PC-3 (cell line): ENCODE measurements at regions not wholly inside any gene's neighbourhood (a gene's known extent, or its start where the extent isn't known, plus 50 kb on each side); places are given as distances from the start of the nearest gene placed in this dataset.

Experiments
- ATAC-seq: fragments of 200-7000 bp; cut with Tn5 transposase; 2 replicates; pipeline ENCODE4 v1.9.1; 2020; ENCODE audit warnings: mild to moderate bottlenecking, moderate library complexity
- BruUV-seq: library from RNA; stranded (reverse); fragments of 400-500 nt; replicated peaks from 2 replicates; lab custom pipeline; 2021; lab: Mats Ljungman, UMichigan
- CTCF ChIA-PET: fragments of 300-600 bp; sonication (Branson Sonifier 250); formaldehyde crosslinking; loops from one replicate; lab custom pipeline; 2022; ENCODE audit warnings: antibody characterized with exemption; lab: Charles Lee
- POLR2A ChIA-PET: fragments of 300-600 bp; sonication (Branson Sonifier 250); formaldehyde crosslinking; loops from one replicate; lab custom pipeline; 2022; ENCODE audit warnings: antibody characterized with exemption; ENCODE audit not compliant: unreplicated experiment; lab: Charles Lee
- DNase-seq: peaks from one replicate; pipeline ENCODE4 v3.0.0-alpha.2; 2015
- H2AFZ ChIP-seq: fragments of 300-600 bp; sonication (generic); 2 replicates; pipeline ENCODE4 v1.6.0; 2016; ENCODE audit warnings: antibody characterized with exemption, low read length
- H3F3A ChIP-seq: fragments of 300-600 bp; sonication (generic); one replicate; pipeline ENCODE4 v1.6.0; 2017; ENCODE audit warnings: antibody characterized with exemption, low read length, control low read depth, mild to moderate bottlenecking; ENCODE audit not compliant: unreplicated experiment
- H3K27ac ChIP-seq: fragments of 300-600 bp; sonication (generic); 2 replicates; pipeline ENCODE4 v1.5.1; 2016; ENCODE audit warnings: mild to moderate bottlenecking, low read length
- H3K27me3 ChIP-seq: fragments of 300-600 bp; sonication (generic); 2 replicates; pipeline ENCODE4 v1.6.1; 2016; ENCODE audit warnings: low read length, mixed read lengths
- H3K36me3 ChIP-seq: fragments of 300-600 bp; sonication (generic); 2 replicates; pipeline ENCODE4 v1.6.1; 2016; ENCODE audit warnings: low read depth, mixed run types, low read length, mixed read lengths
- H3K4me1 ChIP-seq: fragments of 300-600 bp; sonication (generic); 2 replicates; pipeline ENCODE4 v1.5.1; 2016; ENCODE audit warnings: low read length; ENCODE audit not compliant: insufficient read depth
- H3K4me2 ChIP-seq: fragments of 300-600 bp; sonication (generic); 2 replicates; pipeline ENCODE4 v1.6.0; 2016; ENCODE audit warnings: low read length
- H3K4me3 ChIP-seq: fragments of 300-600 bp; sonication (generic); 2 replicates; pipeline ENCODE4 v1.5.1; 2016; ENCODE audit warnings: mild to moderate bottlenecking, low read length, mixed read lengths
- H3K79me2 ChIP-seq: fragments of 300-600 bp; sonication (generic); 2 replicates; pipeline ENCODE4 v1.6.1; 2017; ENCODE audit warnings: low read length, mixed read lengths
- H3K9ac ChIP-seq: fragments of 300-600 bp; sonication (generic); 2 replicates; pipeline ENCODE4 v1.6.0; 2016; ENCODE audit warnings: mild to moderate bottlenecking, low read length
- H3K9me2 ChIP-seq: fragments of 300-600 bp; sonication (generic); replicated peaks from 2 replicates; pipeline ENCODE4 v1.6.1; 2016; ENCODE audit warnings: mixed run types, low read length, mixed read lengths
- H3K9me3 ChIP-seq: fragments of 300-600 bp; sonication (generic); 2 replicates; pipeline ENCODE4 v1.6.1; 2016; ENCODE audit warnings: low read length, mixed read lengths
- H4K20me1 ChIP-seq: fragments of 300-600 bp; sonication (generic); 2 replicates; pipeline ENCODE4 v1.6.1; 2016; ENCODE audit warnings: low read length, mixed read lengths
- CTCF ChIP-seq: fragments of 300-600 bp; sonication (generic); conservative IDR thresholded peaks from 2 replicates; pipeline ENCODE4 v1.5.1; 2017; ENCODE audit warnings: antibody characterized with exemption, low read depth, mild to moderate bottlenecking, low read length
- EZH2 ChIP-seq: fragments of 300-600 bp; sonication (generic); IDR thresholded peaks from one replicate; pipeline ENCODE4 v1.6.1; 2017; ENCODE audit warnings: antibody characterized with exemption, mild to moderate bottlenecking, low read length; ENCODE audit not compliant: unreplicated experiment
- EZH2phosphoT487 ChIP-seq: fragments of 300-600 bp; sonication (generic); IDR thresholded peaks from 2 replicates; pipeline ENCODE4 v1.6.1; 2018; ENCODE audit warnings: mild to moderate bottlenecking, antibody characterized with exemption, low read length, borderline replicate concordance
- intact Hi-C: fragments of 100-400 bp; cut with micrococcal nuclease; formaldehyde crosslinking; loops from 2 replicates; pipeline ENCODE4 v1.9.0; 2023

GRCh38 chr15:95394186-95395067 is 936.1 kb upstream of the NR2F2 start:
- H3K79me2 ChIP-seq, result no peaks in the 10 kb centered on the region
- H3K4me2 ChIP-seq, result no peak overlapping the region
- no peak overlapping the region for H3K9ac ChIP-seq
- H2AFZ ChIP-seq, result no peak overlapping the region
- H3K9me3 ChIP-seq, result no peaks in the 10 kb centered on the region
- H3K4me3 ChIP-seq, result no peak overlapping the region
- TF ChIP-seq EZH2, result no peak
- TF ChIP-seq CTCF, result no peak
- TF ChIP-seq EZH2phosphoT487, result no peak
- H4K20me1 ChIP-seq, result no peaks in the 10 kb centered on the region
- no peak for ATAC-seq
- no peaks in the 10 kb centered on the region for H3F3A ChIP-seq
- no TSS peak for BruUV-seq
- CTCF ChIA-PET, result no interaction called here
- POLR2A ChIA-PET, result no interaction called here
- H3K27ac ChIP-seq, result no peak overlapping the region
- DNase-seq, result no peak
- H3K9me2 ChIP-seq, result no peaks in the 10 kb centered on the region
- no peaks in the 10 kb centered on the region for H3K27me3 ChIP-seq
- no peaks in the 10 kb centered on the region for H3K4me1 ChIP-seq
- intact Hi-C loops, result no loop called here
- H3K36me3 ChIP-seq, result no peaks in the 10 kb centered on the region

- no peaks in the 10 kb centered on the region for H3K79me2 ChIP-seq
- H4K20me1 ChIP-seq, result no peaks in the 10 kb centered on the region
- intact Hi-C loops, result no loop called here
- POLR2A ChIA-PET, result no interaction called here
- ATAC-seq, result no peak
- no peak overlapping the region for H3K4me3 ChIP-seq
- H3K9me3 ChIP-seq, result no peaks in the 10 kb centered on the region
- no peaks in the 10 kb centered on the region for H3K27me3 ChIP-seq
- BruUV-seq, result no TSS peak
- no peak for DNase-seq
- H3K4me2 ChIP-seq, result no peak overlapping the region
- CTCF ChIA-PET, result no interaction called here
- H2AFZ ChIP-seq, result no peak overlapping the region
- no peaks in the 10 kb centered on the region for H3K36me3 ChIP-seq
- no peaks in the 10 kb centered on the region for H3K4me1 ChIP-seq
- TF ChIP-seq CTCF (no peak), EZH2phosphoT487 (no peak), EZH2 (no peak)
- no peak overlapping the region for H3K27ac ChIP-seq
- H3K9ac ChIP-seq, result no peak overlapping the region
- no peaks in the 10 kb centered on the region for H3F3A ChIP-seq
- H3K9me2 ChIP-seq, result no peaks in the 10 kb centered on the region
Measured at GRCh38 chr15:95400428-95400827, 930.1 kb upstream of the NR2F2 start.

- no peak for ATAC-seq
- no peak overlapping the region for H3K4me3 ChIP-seq
- no peak for DNase-seq
- H3K9ac ChIP-seq, result no peak overlapping the region
- intact Hi-C loops, result no loop called here
- H3K79me2 ChIP-seq, result no peaks in the 10 kb centered on the region
- no peaks in the 10 kb centered on the region for H3K36me3 ChIP-seq
- H3K27ac ChIP-seq, result no peak overlapping the region
- H3K4me1 ChIP-seq, result no peaks in the 10 kb centered on the region
- H4K20me1 ChIP-seq, result no peaks in the 10 kb centered on the region
- POLR2A ChIA-PET, result no interaction called here
- no peaks in the 10 kb centered on the region for H3K9me3 ChIP-seq
- H3K27me3 ChIP-seq, result no peaks in the 10 kb centered on the region
- H3K9me2 ChIP-seq, result no peaks in the 10 kb centered on the region
- H2AFZ ChIP-seq, result no peak overlapping the region
- H3F3A ChIP-seq, result no peaks in the 10 kb centered on the region
- H3K4me2 ChIP-seq, result no peak overlapping the region
- no peak for TF ChIP-seq CTCF
- no peak for TF ChIP-seq EZH2phosphoT487
- TF ChIP-seq EZH2, result no peak
- no TSS peak for BruUV-seq
- CTCF ChIA-PET, result no interaction called here
Measured at GRCh38 chr15:95401587-95401986, 928.9 kb upstream of the NR2F2 start.
